B cell (primary cell): ENCODE measurements at regions not wholly inside any gene's neighbourhood (a gene's known extent, or its start where the extent isn't known, plus 50 kb on each side); places are given as distances from the start of the nearest gene placed in this dataset.

Experiments used
- CTCF ChIP-seq: fragments of 200-600 bp; IDR thresholded peaks from one replicate; pipeline ENCODE4 v1.8.0; 2022; ENCODE audit warnings: antibody characterized with exemption, mild to moderate bottlenecking
- EZH2 ChIP-seq: IDR thresholded peaks from 2 replicates; pipeline ENCODE4 v1.6.1; 2012; ENCODE audit warnings: borderline replicate concordance, low read depth, mild to moderate bottlenecking, moderate library complexity, low read length; ENCODE audit not compliant: insufficient read depth, poor library complexity, severe bottlenecking

- TF ChIP-seq CTCF (no peak), EZH2 (no peak)
Observed at GRCh38 chr2:97354576-97354975, 235.1 kb downstream of the ANKRD36B start.
